ENCODE measurements at regions not wholly inside any gene's neighbourhood (a gene's known extent, or its start where the extent isn't known, plus 50 kb on each side); places are given as distances from the start of the nearest gene placed in this dataset.

DNA sequence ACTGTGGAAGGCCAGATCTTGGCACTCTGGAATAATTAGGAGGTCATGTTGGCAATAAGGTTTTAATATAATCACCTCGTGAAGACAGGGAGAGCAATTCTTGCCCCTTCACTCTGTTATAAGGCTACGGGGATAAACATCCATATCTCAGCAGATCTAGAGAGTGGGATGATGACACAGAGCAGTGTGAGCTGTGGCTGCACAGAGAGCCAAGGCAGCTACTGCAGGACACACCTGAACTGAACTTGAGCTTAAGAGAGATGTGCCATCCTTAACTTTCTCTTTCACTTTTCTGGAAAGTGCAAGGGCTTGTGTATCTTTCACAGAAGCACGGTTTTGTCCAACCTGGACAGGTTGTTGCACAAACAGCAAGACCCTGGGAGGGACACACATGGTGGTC, 174.7 kb downstream of the GATA3 start:
- DNase-seq (ENCODE audit: low read depth), result no peak

DNA sequence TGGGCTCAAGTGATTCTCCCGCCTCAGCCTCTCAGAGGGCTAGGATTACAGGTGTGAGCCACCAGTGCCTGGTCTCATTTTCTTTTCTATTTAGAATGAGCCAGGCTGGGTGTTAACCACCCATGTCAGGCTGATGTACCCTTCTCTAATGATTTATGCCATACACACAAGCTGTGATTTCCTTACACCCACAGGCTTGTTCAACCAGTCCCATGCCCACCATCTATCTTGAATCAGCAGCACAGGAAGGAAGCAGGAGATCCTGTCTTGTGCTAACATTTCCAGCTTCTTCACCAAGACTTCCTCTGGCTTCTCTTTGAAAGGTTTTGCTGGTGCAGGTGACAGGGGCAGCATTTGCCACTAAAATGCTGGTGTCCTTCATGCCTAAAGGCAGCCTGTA, 176.4 kb downstream of the GATA3 start:
- DNase-seq (ENCODE audit: low read depth), result no peak

DNA sequence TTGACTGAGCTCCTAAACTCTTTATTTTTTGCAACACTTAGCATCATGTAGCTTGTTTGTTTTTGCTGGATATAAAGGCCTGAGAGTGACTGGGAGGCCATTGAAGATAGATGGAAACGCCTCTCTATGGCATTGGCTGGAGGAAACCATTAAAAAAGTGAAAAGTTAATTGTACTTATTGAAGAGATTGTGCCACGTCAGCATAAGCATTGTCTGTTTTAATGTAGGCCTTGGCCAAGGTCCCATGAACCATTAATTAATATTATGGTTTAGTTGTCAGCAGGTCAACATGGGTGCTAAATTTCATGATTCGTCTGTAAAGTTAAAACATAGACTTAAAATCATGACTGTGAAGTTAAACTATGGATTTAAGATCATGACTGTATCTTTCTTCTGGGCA, 178.6 kb downstream of the GATA3 start:
- no peak for DNase-seq (ENCODE audit: low read depth)

DNA sequence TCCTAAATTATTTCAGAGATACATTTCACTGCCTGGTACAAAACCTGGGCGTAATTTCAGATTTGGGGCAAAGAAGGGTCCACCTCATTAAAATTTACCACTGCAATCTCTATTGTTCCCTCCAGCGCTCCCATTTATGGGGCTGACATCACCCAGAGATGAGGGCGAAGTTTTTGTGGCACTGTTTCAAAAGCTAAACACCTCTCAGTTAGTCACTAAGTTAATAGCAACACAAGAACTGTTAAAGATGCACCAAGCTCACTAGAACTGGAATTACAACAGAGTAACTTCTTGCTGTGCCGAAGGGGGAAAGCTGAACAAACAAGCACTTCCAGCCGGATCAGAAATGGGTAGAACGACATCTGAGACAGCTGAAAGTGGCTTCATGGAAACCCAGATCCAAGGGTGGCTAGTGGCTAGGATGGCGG, 179.4 kb downstream of the GATA3 start:
- no peak for DNase-seq (ENCODE audit: low read depth)

DNA sequence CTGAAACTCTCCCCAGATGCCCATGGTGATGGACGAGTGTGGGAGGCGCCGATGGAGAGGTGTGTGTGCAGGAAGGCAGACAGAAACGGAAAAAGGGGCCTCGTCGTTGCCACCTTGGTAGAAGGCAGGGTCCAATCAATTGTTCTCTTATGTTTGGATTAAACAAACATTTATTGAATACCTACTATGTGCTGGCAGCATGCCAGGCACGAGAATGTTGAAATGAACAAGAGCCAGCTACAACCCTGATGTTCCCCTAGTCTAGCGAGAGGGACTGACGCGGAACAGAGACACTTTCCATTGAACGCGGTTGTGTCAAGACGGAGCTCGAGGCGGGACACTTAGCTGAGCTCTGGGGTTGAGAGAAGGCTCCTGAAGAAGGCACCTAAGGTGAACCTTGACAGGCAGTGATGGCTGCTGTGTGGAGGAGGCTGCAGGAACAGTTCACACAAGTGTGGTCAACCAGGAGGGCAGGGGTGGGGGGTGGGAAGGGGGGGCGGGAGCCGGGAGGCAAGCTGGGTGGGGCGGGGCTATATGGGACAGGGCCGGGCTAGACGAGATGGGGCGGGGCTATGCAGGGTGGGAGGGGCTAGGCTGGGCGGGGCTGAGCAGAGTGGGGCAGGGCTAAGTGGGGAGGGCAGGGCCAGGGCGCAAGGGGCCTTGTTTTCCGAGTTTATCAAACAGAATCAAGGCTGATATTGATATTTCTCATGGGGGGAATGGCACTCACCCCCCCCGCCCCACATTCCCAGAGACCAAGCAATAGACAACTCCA, 181.0 kb downstream of the GATA3 start:
- no peak for DNase-seq (ENCODE audit: low read depth)

DNA sequence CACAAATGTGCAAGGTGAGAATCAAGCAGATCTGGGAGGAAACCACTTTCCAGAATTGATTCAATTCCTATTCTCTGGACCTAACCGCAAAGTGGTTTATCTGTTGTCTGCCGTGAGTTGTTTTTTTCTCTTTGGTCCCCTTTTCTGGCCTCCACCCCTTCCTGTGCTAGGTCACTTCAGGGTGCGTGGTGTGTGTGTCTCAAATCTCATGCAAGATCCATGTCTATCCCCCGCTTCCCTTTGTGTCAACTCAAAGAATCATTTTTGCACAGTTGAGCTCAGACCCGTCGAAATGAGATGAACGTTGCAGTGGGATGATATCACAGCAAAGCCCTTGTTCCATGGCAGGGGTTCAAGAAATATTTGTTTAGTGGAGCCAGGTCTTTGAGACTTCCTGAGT, 184.5 kb downstream of the GATA3 start:
- DNase-seq (ENCODE audit: low read depth), result no peak

DNA sequence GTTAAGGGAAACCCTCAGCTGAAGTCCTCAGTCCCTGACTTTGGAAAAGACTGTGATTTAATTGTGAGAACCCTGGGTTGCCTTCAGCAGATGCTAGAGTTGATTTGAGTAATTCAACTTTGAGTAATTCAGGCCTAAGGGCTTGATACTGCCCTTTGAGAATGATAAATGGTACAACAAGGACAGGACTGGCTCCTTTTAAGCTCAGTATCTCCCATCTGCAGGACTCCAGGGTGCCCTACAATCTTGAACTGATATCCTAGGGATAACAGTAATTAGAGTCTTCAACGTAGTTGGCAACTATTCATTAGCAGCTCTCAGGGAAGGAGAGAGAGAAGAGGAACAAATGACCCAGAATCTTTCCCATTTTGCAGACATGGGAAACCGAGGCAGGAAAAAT, 186.4 kb downstream of the GATA3 start:
- DNase-seq (ENCODE audit: low read depth), result no peak

DNA sequence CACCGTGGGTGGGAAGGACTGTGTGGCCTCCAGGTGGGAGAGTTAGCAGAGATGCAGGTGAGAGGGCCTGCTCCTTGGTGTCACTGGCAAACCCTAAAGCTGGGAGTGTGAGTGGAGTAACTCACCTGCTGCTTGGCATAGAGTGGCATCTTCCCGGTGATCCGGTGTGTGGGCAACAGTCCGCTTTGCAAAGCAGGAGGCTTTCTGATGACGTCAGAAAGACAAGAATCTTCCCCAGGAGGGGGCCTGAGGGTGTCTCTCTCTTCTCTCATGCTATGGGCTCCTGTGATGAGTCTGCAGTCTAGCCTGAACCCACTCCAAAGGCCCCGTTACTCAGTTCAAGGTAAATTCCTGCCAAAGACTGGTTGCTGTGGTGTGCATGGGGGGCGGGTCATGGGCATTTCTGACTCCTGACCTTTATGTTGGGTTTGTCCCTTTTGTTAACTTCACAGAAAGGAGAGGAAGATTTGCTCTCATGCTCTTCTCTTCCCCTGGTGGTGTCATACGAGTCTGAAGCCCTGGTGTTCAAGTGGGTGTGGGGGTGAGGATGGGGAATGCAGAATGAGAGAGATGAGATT, 187.9 kb downstream of the GATA3 start:
- DNase-seq (ENCODE audit: low read depth), result no peak

GRCh38 chr10:8245131-8245813, 190.8 kb downstream of the GATA3 start:
- DNase-seq (ENCODE audit: low read depth), result no peak

- no peak for DNase-seq (ENCODE audit: low read depth)
Measured at GRCh38 chr10:8245814-8246142, 191.3 kb downstream of the GATA3 start.

GRCh38 chr10:8246548-8246947, 192.1 kb downstream of the GATA3 start:
- DNase-seq (ENCODE audit: low read depth), result no peak

DNA sequence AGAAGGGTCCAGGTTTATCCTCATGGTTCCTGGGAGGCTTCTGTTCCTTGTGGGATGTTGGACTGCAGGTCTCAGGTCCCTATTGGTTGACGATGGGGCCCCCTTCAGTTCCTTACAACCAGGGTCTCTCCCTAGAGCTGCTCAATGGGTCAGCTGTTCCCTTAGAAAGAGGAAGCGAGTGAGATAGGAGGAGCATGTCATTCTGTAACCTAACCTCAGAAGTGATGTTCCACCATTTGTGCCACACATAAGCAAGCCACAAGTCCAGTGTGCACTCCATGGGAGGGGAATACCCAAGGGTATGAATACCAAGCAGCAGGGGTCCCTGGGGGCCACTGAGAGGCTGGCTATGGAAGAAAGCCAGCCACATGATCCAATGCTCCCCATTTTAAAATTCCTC, 192.7 kb downstream of the GATA3 start:
- DNase-seq (ENCODE audit: low read depth), result no peak

DNA sequence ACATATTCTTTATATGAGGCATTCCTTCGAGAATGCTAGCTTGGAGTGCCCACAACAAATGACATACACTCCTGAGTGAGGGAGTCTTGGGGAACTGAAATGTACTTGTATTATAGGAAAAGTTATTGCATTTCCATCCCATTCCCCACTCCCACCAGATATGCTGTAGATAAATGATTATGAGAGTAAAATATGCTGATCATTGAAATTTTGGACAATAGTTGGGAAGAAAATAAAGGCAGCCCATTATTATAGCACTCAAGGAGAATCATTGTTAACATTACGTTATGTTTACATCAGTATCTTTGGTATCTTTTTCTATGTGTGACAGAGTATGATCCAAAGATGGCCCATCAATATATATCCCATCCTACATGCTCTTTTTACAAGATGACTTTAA, 194.4 kb downstream of the GATA3 start:
- no peak for DNase-seq (ENCODE audit: low read depth)

DNA sequence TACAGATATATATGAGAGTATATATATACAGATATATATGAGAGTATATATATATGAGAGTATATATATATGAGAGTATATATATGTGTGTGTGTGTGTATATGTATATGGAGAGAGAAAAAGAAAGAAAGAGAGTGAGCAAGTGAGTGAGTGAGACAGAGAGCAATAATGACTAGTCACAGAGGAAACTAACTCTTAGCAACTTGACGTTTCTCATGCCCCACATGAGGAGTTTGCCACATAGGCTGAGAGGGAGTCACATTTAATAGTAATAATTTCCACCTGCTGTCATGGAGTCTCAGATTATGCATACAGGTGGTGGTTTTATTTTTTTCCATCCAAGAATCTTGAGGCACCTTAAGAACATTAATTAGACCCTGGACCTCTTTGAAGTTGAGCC, 199.9 kb downstream of the GATA3 start:
- DNase-seq (ENCODE audit: low read depth), result no peak

DNA sequence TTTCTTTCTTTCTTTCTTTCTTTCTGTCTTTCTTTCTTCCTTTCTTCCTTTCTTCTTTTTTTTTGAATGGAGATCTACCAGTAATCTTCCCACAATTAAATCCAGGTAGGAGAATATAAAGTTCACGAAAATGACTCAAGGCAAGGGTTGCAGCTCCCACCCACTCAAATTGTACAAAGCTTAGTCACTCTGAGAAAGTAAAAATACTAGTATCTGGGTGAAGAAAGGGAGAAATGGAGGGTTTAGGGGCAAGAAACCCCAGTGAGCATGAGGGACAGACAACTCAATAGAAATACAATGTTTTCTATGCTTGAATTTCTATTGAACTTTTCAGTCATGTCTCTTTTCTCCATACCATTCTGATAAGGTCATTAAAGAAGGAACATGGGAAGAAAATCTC, 200.8 kb downstream of the GATA3 start:
- no peak for DNase-seq (ENCODE audit: low read depth)

- DNase-seq (ENCODE audit: low read depth), result no peak
Measured at GRCh38 chr10:8260645-8261044, 206.2 kb downstream of the GATA3 start.

DNA sequence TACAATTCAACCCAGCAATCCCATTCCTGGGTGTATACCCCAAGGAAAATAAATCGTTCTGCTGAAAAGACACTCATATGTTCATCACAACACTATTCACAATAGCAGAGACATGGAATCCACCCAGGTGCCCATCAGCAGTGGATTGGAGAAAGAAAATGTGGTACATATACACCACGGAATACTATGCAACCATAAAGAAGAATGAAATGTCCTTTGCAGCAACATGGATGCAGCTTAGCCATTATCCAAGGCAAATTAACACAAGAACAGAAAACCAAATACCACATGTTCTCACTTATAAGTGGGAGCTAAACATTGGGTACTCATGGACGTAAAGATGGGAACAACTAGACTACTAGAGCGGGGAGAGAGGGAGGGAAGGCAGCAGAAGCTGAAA, 207.8 kb downstream of the GATA3 start:
- no peak for DNase-seq (ENCODE audit: low read depth)

DNA sequence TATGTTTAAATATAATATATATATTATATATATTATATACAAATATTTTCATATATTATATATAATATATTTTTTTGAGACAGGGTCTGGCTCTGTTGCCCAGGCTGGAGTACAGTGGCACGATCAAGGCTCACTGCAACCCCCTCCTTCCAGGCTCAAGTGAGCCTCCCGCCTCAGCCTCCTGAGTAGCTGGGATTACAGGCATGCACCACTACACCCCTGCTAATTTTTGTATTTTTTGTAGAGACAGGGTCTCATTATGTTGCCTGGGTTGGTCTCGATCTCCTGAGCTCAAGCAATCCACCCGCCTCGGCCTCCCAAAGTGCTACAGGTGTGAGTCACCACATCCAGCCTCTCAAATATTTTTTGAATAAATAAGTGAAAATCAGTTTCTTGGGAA, 215.5 kb downstream of the GATA3 start:
- DNase-seq (ENCODE audit: low read depth), result no peak

- DNase-seq (ENCODE audit: low read depth), result no peak
Measured at GRCh38 chr10:8272794-8273425, 218.4 kb downstream of the GATA3 start.

DNA sequence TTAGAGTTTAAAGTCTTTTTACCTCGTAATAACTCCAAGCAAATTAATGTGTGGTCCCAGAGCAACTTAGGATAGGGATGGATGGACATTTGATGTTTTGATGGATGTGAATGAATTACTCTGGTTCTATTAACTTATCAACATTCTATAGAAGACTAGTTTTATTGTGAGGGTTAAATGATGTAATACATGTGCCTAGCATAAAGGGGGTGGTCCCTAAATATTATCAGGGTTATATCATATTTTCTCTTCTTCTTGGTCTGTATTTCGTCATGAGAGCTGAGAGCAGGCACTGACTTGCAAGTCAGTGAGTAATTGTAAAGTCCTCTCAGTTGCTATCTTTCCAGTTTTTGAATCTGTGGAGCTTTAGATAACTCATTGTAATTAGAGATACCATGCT, 219.3 kb downstream of the GATA3 start:
- no peak for DNase-seq (ENCODE audit: low read depth)

DNA sequence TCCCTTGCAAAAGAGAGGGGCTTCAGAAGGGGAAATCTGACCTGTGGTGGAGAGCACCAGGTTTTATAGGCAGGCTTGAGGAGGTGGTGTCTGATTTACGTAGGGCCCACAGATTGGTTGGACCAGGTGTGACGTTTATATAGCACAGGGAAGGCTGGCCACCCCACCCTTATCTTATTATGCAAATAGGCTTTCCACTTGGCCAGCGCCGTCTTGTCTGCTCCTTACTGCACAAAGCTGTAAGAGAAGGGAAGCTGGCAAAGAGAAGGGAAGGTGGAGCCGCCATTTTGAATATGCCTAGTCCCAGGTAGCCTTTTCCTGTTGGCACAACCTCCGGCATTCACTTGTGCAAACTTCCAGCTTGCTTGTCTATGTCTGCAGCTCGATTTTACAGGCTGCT, 221.4 kb downstream of the GATA3 start:
- DNase-seq (ENCODE audit: low read depth), result no peak

DNA sequence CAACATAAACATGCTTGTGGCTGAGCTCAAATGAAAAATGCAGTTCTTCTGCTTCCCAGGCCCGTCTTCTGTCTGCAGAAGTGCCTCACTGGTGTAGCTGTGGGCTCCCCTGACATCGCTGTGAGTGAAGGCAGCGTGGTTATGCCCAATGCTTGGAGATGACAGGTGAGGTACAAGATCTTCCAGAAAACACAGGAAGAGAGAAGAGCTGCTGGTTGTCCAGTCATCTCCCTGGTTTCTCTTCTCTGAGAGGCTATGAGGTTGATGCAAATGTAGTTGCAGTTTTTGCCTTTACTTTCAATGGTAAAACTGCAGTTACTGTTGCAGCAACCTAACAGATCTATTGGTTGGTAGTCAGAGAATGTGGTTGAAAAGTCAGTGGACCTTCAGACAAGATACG, 223.6 kb downstream of the GATA3 start:
- DNase-seq (ENCODE audit: low read depth), result no peak

DNA sequence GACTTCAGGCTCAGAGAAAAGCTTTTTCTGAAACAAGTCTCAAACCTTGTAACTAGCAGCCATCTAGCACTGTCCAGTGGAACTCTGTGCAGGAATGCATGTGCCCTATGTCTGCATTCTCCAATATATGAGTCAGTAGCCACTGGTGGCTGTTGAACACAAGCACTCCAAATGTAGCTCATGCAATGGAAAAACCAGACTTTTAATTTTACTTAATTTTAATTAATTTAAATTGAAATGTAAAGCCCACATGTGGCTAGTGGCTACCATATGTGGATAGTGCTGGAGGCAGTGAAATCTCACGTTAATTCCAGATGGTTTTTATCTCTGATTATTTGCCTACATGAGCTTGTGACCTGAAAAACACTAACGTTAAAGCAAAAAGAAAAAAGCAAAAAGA, 225.1 kb downstream of the GATA3 start:
- no peak for DNase-seq (ENCODE audit: low read depth)

All from stimulated activated CD8-positive, alpha-beta memory T cell treated with anti-CD3 and anti-CD28 coated beads, Interleukin-15, amount 100 ng/mL, for 24 hours (primary cell).